Stimulated activated CD8-positive, alpha-beta memory T cell treated with anti-CD3 and anti-CD28 coated beads, Interleukin-7, amount 100 ng/mL, for 24 hours (primary cell): ENCODE measurements at regions not wholly inside any gene's neighbourhood (a gene's known extent, or its start where the extent isn't known, plus 50 kb on each side); places are given as distances from the start of the nearest gene placed in this dataset.
"Not testable (repeated sequence)": the region's sequence is repeated elsewhere in the genome, so short reads cannot be mapped to it uniquely, and the experiment has no call there.

Experiments
- DNase-seq: peaks from one replicate; pipeline ENCODE4 v3.0.0-alpha.2; 2020; ENCODE audit warnings: low read depth

DNA sequence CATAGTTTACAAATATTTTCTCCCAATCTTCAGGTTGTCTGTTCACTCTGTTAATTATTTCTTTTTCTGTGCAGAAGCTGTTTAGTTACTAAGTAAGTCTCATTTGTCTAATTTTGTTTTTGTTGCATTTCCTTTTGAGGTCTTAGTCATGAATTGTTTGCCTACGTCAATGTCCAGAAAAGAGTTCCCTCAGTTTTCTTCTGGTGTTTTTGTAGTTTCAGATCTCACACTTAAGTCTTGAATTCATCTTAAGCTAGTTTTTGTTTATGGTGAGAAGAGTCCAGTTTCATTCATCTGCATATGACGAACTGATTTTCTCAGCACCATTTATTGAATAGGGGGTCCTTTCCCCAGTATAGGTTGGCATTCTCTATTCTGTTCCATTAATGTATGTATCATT lies 1252.2 kb upstream of the TMEFF2 start:
- no peak for DNase-seq

DNA sequence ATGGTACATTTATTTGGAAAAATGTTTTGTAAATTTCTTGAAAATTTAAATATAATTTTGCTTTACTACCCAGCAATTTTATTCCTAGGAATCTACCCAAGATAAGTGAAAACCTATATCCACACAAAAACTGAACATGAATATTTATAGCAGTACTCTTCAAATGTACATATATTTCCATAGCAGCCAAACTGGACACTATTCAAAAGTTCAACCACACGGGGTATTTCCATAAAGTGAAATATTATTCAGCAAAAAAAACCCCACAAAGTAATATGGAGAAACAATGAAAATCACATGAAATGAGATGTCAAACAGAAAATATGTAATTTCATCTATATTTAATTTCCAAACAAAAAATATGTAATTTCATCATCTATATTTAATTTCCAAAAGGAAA lies 1247.6 kb upstream of the TMEFF2 start:
- no peak for DNase-seq

DNA sequence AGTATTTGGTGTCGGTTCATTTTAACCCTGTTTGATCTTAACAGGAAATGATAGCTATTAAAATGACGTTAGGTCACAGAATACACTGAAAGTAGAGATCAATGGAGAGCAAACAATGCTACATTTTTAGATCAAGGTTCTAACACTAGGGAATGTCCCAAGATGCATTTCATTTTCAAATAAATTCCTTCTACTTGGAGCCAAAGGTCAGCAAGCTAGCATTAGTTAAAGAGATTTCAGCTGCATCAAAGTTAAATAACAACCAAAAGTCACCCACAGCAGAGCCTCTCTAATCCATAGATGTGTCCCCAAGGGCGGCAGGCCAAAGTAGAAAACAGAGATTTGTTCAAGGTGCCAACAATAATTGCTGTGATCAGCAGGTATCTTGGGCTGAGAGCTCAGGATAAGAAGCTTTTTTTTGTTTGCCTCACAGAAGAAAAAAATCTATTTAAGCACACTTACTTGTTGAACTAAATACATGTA lies 1233.6 kb upstream of the TMEFF2 start:
- DNase-seq, result no peak

DNA sequence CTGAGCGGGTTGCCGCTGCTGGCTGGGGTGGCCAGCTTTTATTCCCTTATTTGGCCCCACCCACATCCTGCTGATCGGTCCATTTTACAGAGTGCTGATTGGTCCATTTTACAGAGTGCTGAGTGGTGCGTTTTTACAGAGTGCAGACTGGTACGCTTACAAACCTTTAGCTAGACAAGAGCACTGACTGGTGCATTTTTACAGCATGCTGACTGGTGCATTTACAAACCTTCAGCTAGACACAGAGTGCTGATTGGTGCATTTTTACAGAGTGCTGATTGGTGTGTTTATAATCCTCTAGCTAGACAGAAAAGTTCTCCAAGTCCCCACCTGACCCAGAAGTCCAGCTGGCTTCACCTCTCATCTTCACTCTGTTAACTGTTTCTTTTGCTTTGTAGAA lies 1217.6 kb upstream of the TMEFF2 start:
- not testable (repeated sequence) for DNase-seq

DNA sequence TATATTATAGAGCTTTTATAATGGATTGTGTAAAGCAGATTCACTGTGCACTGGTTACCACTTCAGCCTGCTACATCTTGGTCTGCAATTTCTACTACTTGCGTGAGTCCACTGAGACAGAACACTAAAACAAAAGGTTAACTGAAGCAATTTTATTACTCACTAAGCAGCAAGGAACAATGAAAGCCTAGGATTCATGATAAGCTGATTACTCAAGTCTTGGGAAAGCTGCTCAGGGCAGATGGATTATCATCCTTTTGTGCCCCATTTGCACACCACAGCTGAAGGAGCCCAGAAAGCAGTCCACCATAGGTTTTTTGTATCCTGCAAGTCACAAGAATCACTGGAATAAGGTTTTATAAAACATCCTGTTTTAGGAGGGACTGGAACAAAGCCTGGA lies 1215.2 kb upstream of the TMEFF2 start:
- DNase-seq, result no peak

DNA sequence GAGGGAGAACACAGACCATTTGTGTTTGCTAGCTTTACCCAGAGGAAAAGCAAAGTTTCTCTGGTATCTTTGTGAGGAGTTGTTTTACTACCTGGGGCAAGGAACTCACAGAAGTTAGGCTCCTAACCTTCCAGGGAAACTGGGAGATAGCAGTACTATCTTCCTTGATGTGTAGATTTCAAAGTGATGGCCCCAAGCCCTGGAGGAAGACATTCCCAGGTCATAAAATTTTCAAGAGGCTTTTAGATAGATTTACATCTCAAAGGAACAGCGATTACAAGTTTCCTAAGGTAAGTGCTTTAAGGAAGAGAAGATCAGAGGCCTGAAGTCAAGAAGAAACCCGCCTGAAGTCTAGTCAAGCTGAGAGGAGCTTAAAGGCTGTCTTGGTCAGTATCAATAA lies 1187.8 kb upstream of the TMEFF2 start:
- DNase-seq, result no peak

DNA sequence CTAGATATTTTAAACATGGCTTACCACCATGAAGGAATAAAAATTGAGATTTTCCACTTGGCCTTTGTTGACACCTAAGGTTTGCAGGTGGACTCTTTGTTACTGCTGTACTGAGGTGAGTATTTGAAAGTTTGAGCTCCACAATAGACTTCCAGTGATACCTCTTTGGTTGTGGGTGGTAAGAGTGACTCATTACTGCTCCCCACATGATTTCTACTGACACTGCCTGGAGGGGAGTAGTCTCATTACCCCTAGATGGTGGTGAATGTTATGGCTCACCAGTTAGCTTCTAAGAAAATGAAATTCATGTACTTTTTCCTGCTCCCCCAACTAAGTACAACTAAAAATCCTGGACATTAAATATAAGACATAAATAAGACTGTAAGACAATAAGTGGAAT lies 1183.1 kb upstream of the TMEFF2 start:
- no peak for DNase-seq

DNA sequence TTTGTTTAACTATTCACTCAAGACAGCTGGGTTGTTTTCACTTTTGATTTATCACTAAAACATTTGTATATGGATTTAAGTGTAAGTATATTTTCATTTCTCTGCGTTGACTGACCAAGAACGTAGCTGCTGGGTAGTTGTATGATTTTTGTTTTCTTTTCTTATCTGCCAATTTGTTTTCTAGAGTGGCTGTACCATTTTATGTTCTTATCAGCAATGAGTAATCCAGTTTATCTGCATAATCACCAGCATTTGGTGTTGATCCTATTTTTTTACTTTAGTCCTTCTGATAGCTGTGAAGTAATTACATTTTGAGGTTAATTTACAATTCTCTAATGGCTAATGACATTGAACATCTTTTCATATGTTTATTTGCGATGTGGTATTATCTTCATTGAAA lies 1178.4 kb upstream of the TMEFF2 start:
- DNase-seq, result no peak

DNA sequence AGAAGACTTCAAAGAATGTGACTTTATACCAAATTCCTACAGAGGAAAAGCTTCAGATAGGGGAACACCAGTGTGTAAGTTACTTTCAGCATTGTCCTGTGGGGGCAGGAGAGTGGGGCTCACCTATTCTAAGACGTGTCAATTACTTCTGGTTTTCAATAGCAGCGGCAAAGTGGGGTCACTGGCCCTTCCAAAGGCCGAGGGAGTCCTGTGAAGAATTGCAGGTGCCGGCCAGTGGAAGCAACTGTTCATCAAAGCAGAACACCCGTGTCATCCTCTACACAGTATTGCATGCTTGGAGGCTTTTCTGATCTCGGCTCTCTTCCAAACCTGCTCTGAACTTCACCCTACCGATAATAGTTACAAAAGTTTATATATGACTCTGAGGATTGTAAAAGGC lies 1176.5 kb upstream of the TMEFF2 start:
- DNase-seq, result no peak

DNA sequence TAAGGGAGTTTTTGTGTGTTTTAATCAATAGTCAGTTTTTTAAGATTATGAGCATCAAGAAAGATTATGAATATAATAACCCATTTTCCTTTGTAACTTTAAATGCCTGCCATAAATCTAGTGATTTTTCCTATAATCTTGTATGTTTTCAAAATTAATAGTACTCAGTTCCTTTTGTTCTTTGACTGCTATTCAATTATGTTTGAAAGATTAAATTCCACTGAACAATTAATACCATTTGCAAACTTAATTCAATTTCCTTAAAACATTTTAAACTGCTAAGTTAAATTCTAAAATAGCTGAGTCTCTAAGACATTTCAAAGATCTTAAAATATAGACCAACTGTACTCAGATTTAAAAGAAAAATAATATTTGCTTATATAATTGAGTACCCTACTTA lies 1173.9 kb upstream of the TMEFF2 start:
- DNase-seq, result no peak

DNA sequence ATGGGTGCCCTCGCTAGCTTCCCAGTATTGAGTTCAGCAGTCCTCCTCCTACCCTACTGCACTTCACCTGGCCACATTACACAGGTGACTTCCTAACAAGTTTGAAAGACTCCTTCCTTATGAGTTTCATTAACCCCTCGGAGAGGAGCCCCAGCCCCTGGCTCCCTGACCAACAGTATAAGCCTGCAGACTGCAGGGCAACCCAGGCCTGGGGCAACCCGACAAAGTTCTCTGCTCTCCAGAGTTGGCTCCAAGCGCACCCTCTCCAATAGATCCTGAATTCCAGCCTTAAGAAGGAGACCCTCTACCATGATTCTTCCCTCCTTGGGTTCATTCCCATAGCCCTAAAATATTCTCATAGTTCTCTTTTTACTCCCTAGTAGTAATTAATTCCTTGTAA lies 1162.8 kb upstream of the TMEFF2 start:
- DNase-seq, result no peak

DNA sequence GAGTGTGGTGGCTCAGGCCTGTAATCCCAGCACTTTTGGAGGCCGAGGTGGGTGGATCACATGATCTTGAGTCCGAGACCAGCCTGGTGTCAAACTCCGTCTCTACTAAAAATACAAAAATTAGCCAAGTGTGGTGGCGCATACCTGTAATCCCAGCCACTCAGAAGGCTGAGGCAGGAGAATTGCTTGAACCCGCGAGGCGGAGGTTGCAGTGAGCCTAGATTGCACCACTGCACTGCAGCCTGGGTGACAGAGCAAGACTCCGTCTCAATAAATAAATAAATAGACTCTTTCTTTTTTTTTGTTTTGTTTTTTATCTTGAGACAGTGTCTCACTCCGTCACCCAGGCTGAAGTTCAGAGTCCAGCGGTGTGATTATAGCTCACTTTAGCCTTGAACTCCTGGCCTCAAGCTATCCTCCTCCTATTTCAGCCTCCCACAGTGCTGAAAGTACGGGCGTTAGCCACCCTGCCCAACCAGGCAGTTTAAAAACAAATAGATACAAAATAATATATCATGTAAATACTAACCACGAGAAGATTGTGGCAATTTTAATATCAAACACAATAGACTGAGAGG lies 1158.0 kb upstream of the TMEFF2 start:
- DNase-seq, result not testable (repeated sequence)

DNA sequence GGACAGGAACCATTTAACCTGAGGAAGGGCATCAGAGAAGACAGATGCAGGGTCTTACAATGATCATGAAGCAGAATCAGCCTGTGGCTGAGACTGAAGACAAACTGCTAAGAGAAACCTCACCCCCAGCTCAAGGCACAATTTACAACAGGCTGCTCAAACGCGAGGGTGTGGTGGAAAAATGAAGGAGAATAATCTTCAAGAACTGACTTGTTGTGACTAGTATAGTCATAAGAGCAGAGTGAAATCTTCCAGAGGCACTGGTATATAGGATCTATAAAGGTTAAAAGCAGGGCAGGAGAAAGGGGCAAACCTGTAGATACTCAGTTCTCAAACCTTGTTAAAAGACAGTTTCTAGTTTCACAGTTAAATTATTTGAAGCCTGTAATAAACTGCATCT lies 1155.8 kb upstream of the TMEFF2 start:
- no peak for DNase-seq

DNA sequence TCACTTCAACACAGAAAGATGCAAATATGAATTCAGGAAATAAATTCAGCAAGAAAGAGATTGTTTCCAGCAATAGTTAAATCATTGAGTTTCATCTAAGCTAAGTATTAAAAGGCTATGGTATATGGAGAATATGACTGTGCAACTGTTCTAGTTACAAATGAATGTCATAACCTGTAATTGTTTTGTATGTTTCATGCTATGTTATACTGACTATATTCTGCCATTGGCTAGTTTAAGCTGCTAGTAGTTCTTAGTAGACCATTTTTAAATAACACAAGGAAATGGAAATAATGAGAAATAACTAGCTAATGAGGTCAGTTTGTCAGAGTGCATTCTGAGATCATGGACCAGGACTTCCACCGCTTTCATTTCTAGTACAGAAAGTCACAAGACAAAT lies 1154.9 kb upstream of the TMEFF2 start:
- no peak for DNase-seq

DNA sequence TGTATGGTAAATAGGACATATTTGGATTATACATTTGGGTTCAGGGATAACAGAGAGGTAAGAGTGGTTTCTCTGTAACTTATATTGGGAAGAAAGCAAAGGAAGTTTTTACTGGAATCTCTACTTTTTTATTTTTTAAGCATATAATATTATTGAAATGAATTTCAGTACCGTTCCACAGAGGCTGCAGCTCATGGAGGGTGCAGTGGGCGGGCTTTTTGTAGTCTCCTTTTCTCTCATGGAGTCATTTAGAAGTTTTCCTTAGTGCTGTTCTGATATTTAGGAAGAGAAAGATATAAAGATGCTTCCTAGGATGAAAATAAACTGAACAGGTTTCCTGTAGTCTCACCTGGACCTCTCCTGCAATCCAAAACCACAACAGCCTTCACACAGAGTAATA lies 1153.3 kb upstream of the TMEFF2 start:
- DNase-seq, result no peak

DNA sequence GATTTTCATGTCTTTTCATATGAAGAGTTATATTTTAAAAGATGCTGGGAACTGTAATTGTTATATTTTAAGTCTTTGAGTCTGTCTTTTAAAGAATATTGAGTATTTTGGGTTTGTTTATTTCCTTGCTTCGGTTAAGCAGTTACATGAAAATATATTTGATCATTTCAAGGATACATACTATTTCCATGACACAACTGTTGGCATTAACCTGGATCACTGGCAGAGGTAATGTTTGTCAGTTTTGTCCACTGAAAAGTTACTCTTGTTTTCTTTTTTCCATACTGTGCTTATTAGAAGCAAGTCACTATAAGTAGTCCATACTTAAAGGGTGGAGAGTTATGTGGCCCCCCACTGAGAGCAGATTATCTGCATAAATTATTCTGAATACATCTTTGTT lies 1142.0 kb upstream of the TMEFF2 start:
- no peak for DNase-seq

DNA sequence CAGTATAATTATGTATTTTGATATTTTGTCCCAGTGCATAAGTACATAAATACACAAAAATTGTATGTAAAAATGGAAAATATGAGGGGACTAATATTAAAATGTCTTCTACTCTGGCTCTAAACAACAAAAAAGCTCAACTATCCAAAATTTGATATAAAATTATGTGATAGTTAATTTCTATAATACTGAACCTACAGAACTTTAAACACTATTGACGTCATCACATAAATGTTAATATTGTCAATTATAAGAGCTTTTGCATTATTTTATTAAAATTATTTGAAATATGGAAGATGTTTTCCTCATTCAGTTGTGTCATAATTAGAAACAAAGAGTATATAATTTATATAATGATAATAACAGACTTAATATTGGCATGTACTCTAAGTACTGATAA lies 1139.7 kb upstream of the TMEFF2 start:
- DNase-seq, result no peak

DNA sequence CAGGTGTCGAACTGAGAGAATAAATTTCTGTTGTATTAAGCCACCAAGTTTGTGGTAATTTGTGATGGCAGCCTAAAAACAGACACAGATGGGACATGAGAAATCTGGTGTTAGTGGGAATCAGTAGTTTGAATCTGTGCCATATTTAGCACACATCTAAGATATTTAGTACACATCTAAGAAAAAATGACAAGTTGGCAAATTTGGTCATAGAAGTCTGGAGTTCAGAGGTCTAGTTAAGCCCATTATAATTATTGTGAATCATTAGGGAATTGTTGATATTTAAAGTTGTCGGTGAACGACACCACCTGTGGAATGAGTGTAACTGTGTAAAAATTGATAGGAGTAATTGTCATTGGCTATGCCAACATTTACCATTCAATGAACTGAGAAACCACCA lies 1138.8 kb upstream of the TMEFF2 start:
- DNase-seq, result no peak

DNA sequence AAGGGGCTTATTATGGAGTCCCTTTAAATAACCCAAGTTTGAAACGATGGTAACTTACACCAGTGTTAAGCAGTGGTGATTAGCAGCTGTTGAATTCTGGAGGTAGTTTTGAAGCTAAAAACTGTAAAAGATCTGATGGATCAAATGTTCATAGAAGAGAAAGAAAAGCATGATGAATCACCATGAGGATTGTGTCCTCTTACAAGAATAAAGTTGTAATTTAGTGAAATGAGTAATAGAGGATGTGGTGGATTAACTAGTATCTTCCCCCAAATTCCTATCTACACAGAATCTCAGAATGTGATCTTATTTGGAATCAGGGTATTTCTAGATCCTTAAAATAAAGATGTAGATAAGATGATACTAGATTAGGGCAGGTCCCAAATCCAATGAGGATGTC lies 1138.2 kb upstream of the TMEFF2 start:
- DNase-seq, result no peak

DNA sequence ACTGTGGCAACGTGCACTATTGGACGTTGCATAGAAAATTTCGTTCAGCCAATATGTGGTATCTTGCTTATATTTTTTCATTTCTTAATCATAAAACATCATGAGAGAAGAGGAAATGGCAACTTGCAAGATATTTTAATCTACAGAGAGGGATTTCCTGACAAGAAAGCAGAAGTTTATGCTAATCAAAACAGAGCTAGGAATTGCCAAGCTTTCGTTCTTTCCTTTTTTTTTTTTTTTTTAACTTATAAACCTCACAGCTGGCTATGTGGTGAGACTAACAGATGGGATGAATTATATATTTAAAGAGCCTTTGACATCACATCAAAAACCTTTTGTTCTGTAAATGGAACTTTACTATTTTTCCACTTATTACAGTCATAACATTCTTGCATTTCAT lies 1136.9 kb upstream of the TMEFF2 start:
- DNase-seq, result no peak

DNA sequence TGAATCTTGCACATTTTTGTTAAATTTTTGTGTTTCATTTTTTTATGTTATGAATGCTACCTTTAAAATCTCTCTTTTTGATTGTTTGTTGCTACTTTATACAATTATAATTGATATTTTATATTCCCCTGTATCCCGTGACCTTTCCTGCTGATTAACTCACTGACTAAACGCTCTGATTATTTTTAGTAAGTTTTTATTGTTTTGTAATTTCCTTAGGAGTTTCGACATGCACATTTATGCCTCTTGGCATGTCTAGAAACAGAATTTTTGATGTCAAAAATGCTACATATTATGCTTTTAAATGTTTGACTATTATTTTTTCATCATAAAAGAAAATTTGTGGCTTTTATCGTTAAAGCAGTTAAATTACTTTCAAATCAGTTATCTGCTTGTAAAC lies 1131.6 kb upstream of the TMEFF2 start:
- DNase-seq, result no peak

DNA sequence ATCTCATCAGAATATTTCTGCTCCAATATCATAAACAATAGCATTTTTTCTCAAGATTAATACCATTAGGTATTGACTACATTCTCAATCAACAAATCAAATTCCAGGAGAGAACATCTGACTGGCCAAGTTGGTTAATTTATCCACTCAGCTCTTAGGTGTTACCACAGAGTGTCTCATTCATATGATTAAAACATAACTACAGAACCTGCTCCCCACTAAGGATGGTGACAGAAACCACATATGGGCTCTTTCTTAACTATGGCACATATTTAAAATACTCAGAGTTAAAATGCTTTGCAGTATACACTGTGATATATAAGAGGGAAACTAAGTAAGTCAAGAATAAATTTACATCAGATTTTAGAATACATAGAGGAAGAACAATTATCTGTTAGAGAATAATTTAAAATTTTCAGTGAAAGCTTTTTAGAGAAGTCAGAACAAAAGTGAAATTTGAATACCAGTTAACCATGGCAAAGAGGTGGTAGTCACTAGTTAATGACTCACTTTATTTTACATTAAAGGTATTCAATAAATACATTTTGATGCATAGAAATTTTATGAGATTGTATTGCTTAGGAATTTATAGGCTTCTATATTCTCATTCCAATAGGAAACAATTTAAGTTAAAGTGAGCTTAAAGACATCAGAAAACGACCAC lies 1120.8 kb upstream of the TMEFF2 start:
- DNase-seq, result no peak

DNA sequence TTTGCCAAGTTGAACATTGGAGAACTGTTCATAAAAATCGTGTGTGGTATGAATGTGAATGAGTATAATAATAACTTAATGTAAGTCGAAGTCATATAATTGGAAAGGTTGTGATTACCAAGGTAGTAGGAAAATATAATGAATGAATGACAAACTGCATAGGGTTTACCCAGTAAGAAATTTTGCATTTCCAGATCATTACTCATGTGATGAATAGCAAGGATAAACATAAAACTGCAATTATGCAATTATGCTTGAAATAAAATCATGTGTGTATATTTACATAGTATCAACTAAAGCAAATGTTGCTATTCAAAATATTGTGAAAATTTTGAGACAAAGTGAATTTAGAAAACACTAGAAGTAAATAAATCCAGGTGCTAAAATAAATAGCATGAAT lies 1108.7 kb upstream of the TMEFF2 start:
- no peak for DNase-seq

DNA sequence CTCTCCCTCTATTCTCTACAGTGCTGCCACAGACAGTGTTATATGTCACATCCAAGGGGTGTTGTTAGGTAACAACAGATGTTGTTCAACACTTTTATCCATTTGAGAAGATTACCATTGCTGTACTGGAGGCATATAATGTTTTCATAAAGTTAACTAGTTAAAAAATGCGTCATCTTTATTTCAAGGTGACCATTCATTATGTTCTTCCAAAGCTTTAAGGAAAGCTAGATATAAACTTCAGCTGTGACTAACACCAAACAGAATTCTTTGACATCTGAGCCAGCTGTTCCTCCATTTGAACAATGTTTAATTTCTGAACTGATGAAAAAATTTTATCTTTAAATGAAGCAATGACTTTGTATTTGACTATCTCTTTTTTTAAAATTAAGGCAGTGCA lies 1099.6 kb upstream of the TMEFF2 start:
- DNase-seq, result no peak
